Psoas muscle (tissue), 7 donors: ENCODE measurements at regions not wholly inside any gene's neighbourhood (a gene's known extent, or its start where the extent isn't known, plus 50 kb on each side); places are given as distances from the start of the nearest gene placed in this dataset.

Experiments
- ATAC-seq, 4 donors: fragments of 200-7000 bp; cut with Tn5 transposase; one replicate each; pipeline ENCODE4 v1.9.1; 2020; ENCODE audit warnings: moderate library complexity in 3 of 4, mild to moderate bottlenecking in 2 of 4
- DNase-seq, 2 donors: peaks; one replicate each; pipeline ENCODE4 v3.0.0-alpha.2; 2020
- H3K27ac ChIP-seq: fragments of 200-600 bp; one replicate; pipeline ENCODE4 v1.8.0; 2022
- H3K27me3 ChIP-seq, 3 donors: fragments of 200-600 bp in 1 of 3; one replicate each; pipeline versions ENCODE4 v1.6.1 to v1.8.0; 2013 to 2022; ENCODE audit warnings: low read length in 2 of 3, mild to moderate bottlenecking in 2 of 3, moderate library complexity in 1 of 3; ENCODE audit not compliant: insufficient read depth in 3 of 3
- H3K36me3 ChIP-seq, 2 donors: fragments of 200-600 bp in 1 of 2; one replicate each; pipeline versions ENCODE4 v1.6.1 to v1.8.0; 2013 to 2022; ENCODE audit warnings: low read depth in 1 of 2, mild to moderate bottlenecking in 1 of 2, moderate library complexity in 1 of 2; ENCODE audit not compliant: insufficient read depth in 1 of 2
- H3K4me1 ChIP-seq: fragments of 200-600 bp; one replicate; pipeline ENCODE4 v1.8.0; 2022
- H3K4me3 ChIP-seq: fragments of 200-600 bp; one replicate; pipeline ENCODE4 v1.8.0; 2022; ENCODE audit warnings: mild to moderate bottlenecking
- H3K9me3 ChIP-seq: fragments of 200-600 bp; one replicate; pipeline ENCODE4 v1.8.0; 2022
- WGBS, 3 donors: extraction: QIAGEN DNeasy Blood & Tissue Kit; methylation state at CpG; one replicate each; pipeline versions ENCODE4 v1.1.6 to v1.1.7; 2013; 5-methylcytosine and 5-hydroxymethylcytosine counted together
- intact Hi-C, 2 donors: fragments of 100-400 bp; cut with DNase I; formaldehyde crosslinking; loops; one replicate each; pipeline versions ENCODE4 v1.11.0 to v1.14.2; 2022
- TF ChIP-seq, protein P1 (sequence below): fragments of 200-600 bp; IDR thresholded peaks from one replicate; pipeline ENCODE4 v1.8.0; 2022; ENCODE audit warnings: antibody characterized with exemption
- donor health status: healthy with polysubstance abuse.
- donor health status: DM: no; HTN: no; CAD: no; lungs with moderate emphysema.
- donor health status: Bipolar disorder and iron deficiency.
- donor health status: healthy.
- donor health status: DM: yes; HTN: yes; CAD: no.
- donor health status: DM: no; HTN: no; CAD: no.
- donor health status: DM: yes; HTN: yes; CAD: no.

DNA sequence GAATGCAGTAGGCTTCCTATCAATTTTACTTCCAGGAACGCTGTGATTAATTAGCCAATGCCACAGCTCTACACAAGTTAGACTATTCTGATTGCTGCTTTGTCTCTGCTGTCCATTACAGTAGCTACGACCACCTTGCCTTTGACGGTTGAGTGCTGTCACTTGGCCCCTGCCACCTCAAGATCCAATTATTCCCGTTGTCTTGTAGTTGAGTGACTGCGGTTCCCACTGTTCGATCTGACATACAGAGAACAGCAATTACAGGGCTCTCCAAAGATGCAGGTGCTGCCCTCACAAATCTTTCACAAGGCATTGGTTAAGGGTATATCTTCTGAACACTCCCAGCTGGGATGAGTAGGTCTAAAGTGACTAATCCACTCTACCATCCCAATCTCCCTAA, 393.4 kb upstream of the KIF2A start:
- no peaks in the 10 kb centered on the region for H3K27me3 ChIP-seq
- WGBS, 3 donors, result 89 to 92% (median 90%) methylated on average over 6 of the region's 6 CpGs
- no peak overlapping the region for H3K27ac ChIP-seq
- H3K4me1 ChIP-seq, result no peaks in the 10 kb centered on the region
- DNase-seq, result no peak
- intact Hi-C loops, result no loop called here
- TF ChIP-seq, protein P1, sequence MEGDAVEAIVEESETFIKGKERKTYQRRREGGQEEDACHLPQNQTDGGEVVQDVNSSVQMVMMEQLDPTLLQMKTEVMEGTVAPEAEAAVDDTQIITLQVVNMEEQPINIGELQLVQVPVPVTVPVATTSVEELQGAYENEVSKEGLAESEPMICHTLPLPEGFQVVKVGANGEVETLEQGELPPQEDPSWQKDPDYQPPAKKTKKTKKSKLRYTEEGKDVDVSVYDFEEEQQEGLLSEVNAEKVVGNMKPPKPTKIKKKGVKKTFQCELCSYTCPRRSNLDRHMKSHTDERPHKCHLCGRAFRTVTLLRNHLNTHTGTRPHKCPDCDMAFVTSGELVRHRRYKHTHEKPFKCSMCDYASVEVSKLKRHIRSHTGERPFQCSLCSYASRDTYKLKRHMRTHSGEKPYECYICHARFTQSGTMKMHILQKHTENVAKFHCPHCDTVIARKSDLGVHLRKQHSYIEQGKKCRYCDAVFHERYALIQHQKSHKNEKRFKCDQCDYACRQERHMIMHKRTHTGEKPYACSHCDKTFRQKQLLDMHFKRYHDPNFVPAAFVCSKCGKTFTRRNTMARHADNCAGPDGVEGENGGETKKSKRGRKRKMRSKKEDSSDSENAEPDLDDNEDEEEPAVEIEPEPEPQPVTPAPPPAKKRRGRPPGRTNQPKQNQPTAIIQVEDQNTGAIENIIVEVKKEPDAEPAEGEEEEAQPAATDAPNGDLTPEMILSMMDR, result no peak
- ATAC-seq, result no peak
- H3K9me3 ChIP-seq, result peaks cover 3% of the 10 kb centered on the region
- no peak overlapping the region for H3K4me3 ChIP-seq
- no peaks in the 10 kb centered on the region for H3K36me3 ChIP-seq

DNA sequence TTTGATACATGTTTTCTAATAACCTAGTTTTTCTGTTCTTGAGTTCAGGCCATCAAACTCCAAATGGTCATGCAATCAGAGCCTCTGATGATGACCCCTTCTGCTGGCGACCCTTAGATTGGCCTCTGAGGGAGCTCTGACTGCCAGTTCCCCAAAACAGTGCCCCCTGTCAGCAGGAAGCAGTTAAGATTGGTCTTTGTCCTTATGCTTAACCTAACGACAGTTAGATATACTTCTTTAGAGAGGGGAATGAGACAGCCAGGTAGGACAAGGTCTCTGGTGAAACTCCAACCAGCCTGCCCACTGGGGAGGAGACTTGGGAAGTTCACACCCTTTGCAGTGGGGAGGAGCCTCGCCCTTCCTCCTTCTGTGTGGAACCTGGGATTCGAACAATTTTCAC, 390.4 kb upstream of the KIF2A start:
- DNase-seq, result no peak
- 47 to 60% (median 58%) methylated on average over 4 of the region's 4 CpGs for WGBS, 3 donors
- Histone ChIP-seq H3K27me3 (no peaks in the 10 kb centered on the region), H3K9me3 (peaks cover 3% of the 10 kb centered on the region), H3K4me3 (no peak overlapping the region), H3K4me1 (no peaks in the 10 kb centered on the region), H3K27ac (no peak overlapping the region), H3K36me3 (no peaks in the 10 kb centered on the region)
- no peak for ATAC-seq
- intact Hi-C loops, result no loop called here
- TF ChIP-seq, protein P1, result no peak

DNA sequence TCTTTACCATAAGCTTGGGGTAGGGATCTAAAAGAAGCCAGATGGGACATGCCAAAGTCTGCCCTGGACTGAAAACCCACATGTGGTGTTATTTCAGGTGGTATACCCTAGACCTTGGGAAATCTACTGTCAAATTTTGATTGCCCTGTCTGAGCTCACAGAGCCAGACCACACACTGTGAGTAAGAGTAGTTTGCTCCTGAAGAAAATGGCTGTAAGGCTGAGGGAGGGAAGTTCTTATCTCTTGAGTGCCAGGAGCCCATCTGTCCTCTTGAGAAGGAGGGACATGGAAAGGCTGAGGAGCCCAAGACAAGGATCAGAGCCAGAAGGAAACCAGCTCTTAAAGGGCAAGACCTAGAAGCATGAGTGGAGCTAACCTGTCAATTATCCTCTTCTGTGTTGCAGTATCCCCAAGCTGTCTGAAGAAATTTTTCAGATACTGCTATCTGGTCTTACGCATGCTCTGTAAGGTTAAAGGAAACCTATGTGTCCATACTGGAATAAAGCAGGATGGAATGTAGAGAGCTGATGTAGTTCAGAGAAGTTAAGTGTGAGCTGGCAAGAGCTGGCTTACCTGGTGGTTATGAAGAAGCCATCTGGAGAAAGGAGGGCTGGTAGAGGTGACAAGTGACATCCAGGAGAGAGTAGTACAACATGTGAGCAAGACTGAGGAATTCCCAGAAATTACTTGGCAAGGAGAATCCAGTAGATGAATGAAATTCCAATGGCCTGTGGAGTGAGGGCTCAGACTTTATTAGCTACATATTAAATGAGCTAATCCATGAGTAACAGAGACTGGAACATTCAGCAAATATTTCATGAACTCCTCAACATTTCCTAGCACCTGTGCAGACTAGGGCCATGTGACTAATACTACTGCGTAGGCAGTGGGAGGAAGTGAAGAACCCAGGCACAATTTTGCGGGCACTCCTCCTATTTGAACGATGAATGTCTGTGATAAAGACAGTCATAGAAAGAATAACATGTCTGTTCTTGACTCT, 389.1 kb upstream of the KIF2A start:
- ATAC-seq (no peak), DNase-seq (no peak)
- H3K4me1 ChIP-seq, result no peaks in the 10 kb centered on the region
- no peaks in the 10 kb centered on the region for H3K36me3 ChIP-seq
- TF ChIP-seq, protein P1, result no peak
- intact Hi-C loops, result no loop called here
- peaks cover 3% of the 10 kb centered on the region for H3K9me3 ChIP-seq
- no peak overlapping the region for H3K27ac ChIP-seq
- WGBS, 3 donors, result 89 to 94% (median 89%) methylated on average over 4 of the region's 4 CpGs
- H3K4me3 ChIP-seq, result no peak overlapping the region
- no peaks in the 10 kb centered on the region for H3K27me3 ChIP-seq

DNA sequence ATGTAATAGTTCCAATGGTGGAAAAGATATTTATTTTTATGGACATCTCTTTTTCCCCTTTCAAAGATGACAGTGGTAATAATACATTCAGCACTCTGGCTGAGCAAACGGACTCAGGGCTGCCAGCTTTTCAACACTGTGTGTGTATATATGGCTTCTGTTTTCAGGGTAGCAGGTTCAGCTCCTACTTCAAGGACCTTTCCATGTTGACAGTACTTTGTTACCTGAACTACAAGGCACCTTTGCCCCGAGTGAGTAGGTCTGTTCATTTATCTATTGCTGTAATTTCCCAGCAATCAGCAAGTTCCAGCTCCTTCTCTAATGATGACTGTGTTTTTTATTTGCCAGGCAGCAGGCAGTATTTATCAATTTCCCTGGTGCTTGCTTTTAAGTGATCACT, 387.4 kb upstream of the KIF2A start:
- no peak for ATAC-seq
- WGBS, 3 donors, result 49 to 56% (median 51%) methylated on average over 2 of the region's 2 CpGs
- H3K36me3 ChIP-seq, result no peaks in the 10 kb centered on the region
- no peak for DNase-seq
- TF ChIP-seq, protein P1, result no peak
- no peaks in the 10 kb centered on the region for H3K9me3 ChIP-seq
- no peak overlapping the region for H3K4me3 ChIP-seq
- H3K4me1 ChIP-seq, result no peaks in the 10 kb centered on the region
- H3K27ac ChIP-seq, result no peak overlapping the region
- intact Hi-C loops, result no loop called here
- H3K27me3 ChIP-seq, result no peaks in the 10 kb centered on the region
